KMS-11 (cell line): ENCODE measurements at regions not wholly inside any gene's neighbourhood (a gene's known extent, or its start where the extent isn't known, plus 50 kb on each side); places are given as distances from the start of the nearest gene placed in this dataset.

ENCODE experiments used
- H2AFZ ChIP-seq: fragments of 200-600 bp; sonication (generic); 2 replicates; pipeline ENCODE4 v1.6.1; 2016; ENCODE audit warnings: antibody characterized with exemption, mixed run types, low read depth
- H3K27ac ChIP-seq: fragments of 200-600 bp; sonication (generic); 2 replicates; pipeline ENCODE4 v1.6.1; 2016; ENCODE audit warnings: mild to moderate bottlenecking, mixed run types
- H3K27me3 ChIP-seq: fragments of 200-600 bp; sonication (generic); 2 replicates; pipeline ENCODE4 v1.6.1; 2017; ENCODE audit warnings: mild to moderate bottlenecking, low read depth, mixed run types, moderate library complexity; ENCODE audit not compliant: insufficient read depth
- H3K36me3 ChIP-seq: fragments of 200-600 bp; sonication (generic); 2 replicates; pipeline ENCODE4 v1.6.1; 2017; ENCODE audit warnings: mild to moderate bottlenecking, mixed run types; ENCODE audit not compliant: insufficient read depth
- H3K4me1 ChIP-seq: fragments of 200-600 bp; sonication (generic); 2 replicates; pipeline ENCODE4 v1.6.1; 2016; ENCODE audit warnings: mild to moderate bottlenecking, low read depth, mixed run types; ENCODE audit not compliant: poor library complexity, severe bottlenecking
- H3K4me2 ChIP-seq: fragments of 200-600 bp; sonication (generic); 2 replicates; pipeline ENCODE4 v1.7.0; 2016; ENCODE audit warnings: mild to moderate bottlenecking, mixed run types
- H3K4me3 ChIP-seq: fragments of 200-600 bp; sonication (generic); IDR thresholded peaks from 2 replicates; pipeline ENCODE4 v1.6.1; 2017; ENCODE audit warnings: low read depth, low read length, mixed read lengths; ENCODE audit not compliant: insufficient read depth
- H3K79me2 ChIP-seq: fragments of 200-600 bp; sonication (generic); 2 replicates; pipeline ENCODE4 v1.6.1; 2016; ENCODE audit warnings: low read depth, mixed run types; ENCODE audit not compliant: insufficient read depth
- H3K9ac ChIP-seq: fragments of 200-600 bp; sonication (generic); 2 replicates; pipeline ENCODE4 v1.6.1; 2016; ENCODE audit warnings: mild to moderate bottlenecking, mixed run types
- H4K20me1 ChIP-seq: fragments of 200-600 bp; sonication (generic); 2 replicates; pipeline ENCODE4 v1.6.1; 2016; ENCODE audit warnings: mild to moderate bottlenecking, mixed run types; ENCODE audit not compliant: insufficient read depth
- TF ChIP-seq, protein P1 (sequence below): fragments of 200-600 bp; sonication (generic); conservative IDR thresholded peaks from 2 replicates; pipeline ENCODE4 v1.6.1; 2017; ENCODE audit warnings: low read depth, mild to moderate bottlenecking, antibody characterized with exemption, low read length, moderate library complexity, mixed read lengths

DNA sequence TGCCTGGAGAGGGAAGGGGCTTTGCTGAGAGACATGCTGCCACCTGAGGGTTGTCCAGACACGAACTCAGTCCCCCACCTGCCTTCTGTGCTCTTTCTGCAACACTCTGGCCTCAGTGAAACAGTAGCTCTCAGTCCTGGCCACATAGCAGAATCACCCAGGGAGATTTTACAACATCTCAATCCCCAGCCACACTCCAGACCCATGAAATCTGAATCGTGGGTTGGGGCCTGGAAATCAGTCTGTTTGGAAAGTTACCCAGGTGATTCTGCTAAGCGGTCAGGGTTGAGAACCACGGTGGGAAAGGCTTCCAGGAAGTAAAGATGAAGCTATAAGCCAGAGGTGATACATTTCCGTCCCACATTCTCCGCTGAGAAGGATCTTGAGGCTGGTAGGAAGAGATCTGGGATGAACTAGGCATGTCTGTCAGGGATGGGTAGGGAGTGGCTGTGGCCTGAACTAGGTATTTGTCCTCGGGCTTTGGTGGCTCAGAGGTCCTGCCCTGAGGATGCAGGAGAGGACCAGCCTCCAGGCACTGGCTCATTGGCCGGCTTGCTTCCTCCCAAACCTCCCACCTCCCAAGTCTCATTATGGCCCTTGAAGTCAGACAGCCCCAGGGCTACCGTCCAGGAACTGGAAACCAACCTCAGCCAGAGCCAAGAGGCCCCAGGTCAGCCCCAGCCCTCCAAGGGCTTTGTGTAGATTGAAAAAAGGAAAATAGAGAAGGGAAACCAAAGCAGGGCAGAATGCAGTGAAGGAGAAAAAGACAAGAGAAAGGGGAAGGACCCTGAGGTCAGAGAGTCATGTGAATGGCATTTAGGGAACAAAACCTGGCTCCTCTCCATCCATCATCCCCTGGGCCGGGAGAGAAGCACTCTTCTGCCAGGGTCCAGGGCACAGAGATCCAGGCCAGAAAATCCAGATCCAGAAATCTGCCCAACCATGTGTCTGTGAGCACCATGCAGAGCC lies 119.6 kb downstream of the ZFP36L2 start:
- TF ChIP-seq, protein P1, sequence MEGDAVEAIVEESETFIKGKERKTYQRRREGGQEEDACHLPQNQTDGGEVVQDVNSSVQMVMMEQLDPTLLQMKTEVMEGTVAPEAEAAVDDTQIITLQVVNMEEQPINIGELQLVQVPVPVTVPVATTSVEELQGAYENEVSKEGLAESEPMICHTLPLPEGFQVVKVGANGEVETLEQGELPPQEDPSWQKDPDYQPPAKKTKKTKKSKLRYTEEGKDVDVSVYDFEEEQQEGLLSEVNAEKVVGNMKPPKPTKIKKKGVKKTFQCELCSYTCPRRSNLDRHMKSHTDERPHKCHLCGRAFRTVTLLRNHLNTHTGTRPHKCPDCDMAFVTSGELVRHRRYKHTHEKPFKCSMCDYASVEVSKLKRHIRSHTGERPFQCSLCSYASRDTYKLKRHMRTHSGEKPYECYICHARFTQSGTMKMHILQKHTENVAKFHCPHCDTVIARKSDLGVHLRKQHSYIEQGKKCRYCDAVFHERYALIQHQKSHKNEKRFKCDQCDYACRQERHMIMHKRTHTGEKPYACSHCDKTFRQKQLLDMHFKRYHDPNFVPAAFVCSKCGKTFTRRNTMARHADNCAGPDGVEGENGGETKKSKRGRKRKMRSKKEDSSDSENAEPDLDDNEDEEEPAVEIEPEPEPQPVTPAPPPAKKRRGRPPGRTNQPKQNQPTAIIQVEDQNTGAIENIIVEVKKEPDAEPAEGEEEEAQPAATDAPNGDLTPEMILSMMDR = no peak
- no peaks in the 10 kb centered on the region for H3K79me2 ChIP-seq
- no peak overlapping the region for H3K9ac ChIP-seq
- no peaks in the 10 kb centered on the region for H4K20me1 ChIP-seq
- no peaks in the 10 kb centered on the region for H3K4me1 ChIP-seq
- H3K27me3 ChIP-seq = no peaks in the 10 kb centered on the region
- H3K36me3 ChIP-seq = no peaks in the 10 kb centered on the region
- no peak overlapping the region for H3K4me3 ChIP-seq
- no peak overlapping the region for H3K4me2 ChIP-seq
- H3K27ac ChIP-seq = no peak overlapping the region
- no peak overlapping the region for H2AFZ ChIP-seq

DNA sequence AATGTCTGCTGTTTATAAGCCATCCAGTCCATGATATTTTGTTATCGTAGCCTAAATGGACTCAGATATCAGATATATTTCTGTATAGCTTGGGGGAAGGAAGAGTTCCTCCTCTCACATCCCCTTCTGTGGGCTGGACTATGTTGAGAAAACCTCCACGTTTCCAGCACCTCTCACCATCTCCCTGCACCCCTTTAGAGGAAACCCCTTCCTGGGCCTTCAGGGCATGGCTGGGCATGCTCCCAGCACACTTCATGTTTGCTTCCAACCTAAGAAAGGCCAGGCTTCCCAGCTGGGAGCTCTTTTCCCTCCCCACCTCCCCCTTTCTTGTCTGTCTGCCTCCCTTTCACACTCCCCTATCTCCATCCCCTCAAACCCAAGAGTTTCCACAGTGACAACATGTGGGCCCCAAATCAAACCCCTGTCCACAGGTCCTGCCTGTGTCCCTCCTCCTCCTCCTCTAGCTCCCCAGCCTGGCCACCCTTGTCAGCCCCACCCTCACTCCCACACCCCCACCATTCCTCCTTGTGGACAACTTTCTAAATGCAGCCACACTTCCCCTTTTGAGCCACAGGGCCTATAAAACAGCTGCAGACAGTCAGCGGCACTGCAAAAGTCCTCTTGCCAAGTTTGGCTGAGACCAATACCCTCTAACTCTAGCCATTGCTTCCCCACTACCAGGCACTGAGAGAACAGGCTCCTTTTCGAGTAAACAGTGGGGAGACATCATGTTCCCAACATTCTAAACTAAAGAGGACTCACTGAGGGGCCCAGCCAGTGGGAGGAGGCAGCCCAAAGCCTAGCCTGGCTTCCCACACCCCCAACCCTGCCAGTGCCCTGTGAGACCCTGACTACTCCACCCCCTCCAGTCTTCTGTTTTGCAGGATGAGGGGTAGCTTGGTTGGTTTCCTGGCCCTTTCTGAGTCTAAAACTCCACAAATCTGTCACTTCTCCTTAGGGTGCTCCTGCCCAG lies 120.5 kb downstream of the ZFP36L2 start:
- Histone ChIP-seq H2AFZ (no peak overlapping the region), H3K4me3 (no peak overlapping the region), H3K27ac (no peak overlapping the region), H3K4me1 (no peaks in the 10 kb centered on the region), H3K27me3 (no peaks in the 10 kb centered on the region), H3K4me2 (no peak overlapping the region), H3K79me2 (no peaks in the 10 kb centered on the region), H3K36me3 (no peaks in the 10 kb centered on the region), H3K9ac (no peak overlapping the region), H4K20me1 (no peaks in the 10 kb centered on the region)
- TF ChIP-seq, protein P1 = no peak

DNA sequence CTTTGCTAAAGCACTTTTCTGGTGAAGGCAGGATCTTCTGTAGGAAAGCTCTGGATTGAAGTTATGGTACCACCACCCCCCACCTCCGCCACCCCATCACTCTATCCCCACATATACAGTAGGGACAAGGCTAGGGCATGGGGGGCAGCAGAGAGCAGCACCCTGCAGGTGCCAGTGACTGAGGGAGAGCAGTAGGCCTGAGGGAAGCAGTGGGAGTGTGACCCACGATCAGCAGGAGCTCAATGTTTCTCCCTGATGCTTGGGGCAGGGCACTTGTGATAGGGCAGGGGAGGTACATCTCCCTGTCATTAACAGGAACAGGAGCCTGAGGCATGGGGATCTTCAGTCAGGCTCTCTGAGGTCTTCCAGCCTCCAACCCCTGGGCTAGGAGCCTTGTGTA lies 121.6 kb downstream of the ZFP36L2 start:
- Histone ChIP-seq H4K20me1 (no peaks in the 10 kb centered on the region), H3K27ac (no peak overlapping the region), H3K79me2 (no peaks in the 10 kb centered on the region), H3K9ac (no peak overlapping the region), H3K4me1 (no peaks in the 10 kb centered on the region), H3K4me3 (no peak overlapping the region), H2AFZ (no peak overlapping the region), H3K36me3 (no peaks in the 10 kb centered on the region), H3K4me2 (no peak overlapping the region), H3K27me3 (no peaks in the 10 kb centered on the region)
- TF ChIP-seq, protein P1 = no peak

DNA sequence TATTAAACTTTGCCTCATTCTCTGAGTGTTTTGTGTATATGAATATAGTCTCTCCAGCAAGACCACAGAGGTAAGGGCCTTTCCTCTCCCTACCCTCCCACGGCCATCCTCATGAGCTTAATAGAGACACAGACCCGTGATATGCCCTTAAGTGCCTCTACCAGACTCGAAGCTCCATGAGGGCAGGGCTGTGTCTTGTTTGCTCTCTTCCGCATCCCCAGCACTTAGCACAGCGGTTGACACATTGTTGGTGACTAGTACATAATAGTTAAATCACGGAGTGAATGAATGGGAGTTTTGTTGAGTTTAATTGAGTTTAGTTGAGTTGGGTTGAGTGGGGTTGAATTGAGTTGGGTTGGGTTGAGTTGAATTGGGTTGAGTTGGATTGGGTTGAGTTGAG lies 122.3 kb downstream of the ZFP36L2 start:
- Histone ChIP-seq H3K79me2 (no peaks in the 10 kb centered on the region), H3K27me3 (no peaks in the 10 kb centered on the region), H3K27ac (no peak overlapping the region), H3K4me1 (no peaks in the 10 kb centered on the region), H3K36me3 (no peaks in the 10 kb centered on the region), H3K9ac (no peak overlapping the region), H3K4me2 (no peak overlapping the region), H3K4me3 (no peak overlapping the region), H2AFZ (no peak overlapping the region), H4K20me1 (no peaks in the 10 kb centered on the region)
- TF ChIP-seq, protein P1 = no peak
